HFF-Myc (cell line): ENCODE measurements at regions not wholly inside any gene's neighbourhood (a gene's known extent, or its start where the extent isn't known, plus 50 kb on each side); places are given as distances from the start of the nearest gene placed in this dataset.

Experiments
- DNase-seq: peaks from one replicate; pipeline ENCODE4 v3.0.0-alpha.2; 2011; ENCODE audit warnings: low read depth; ENCODE audit errors: extremely low read depth
- H3K4me3 ChIP-seq: replicated peaks from 2 replicates; pipeline ENCODE4 v1.5.1; 2011; ENCODE audit warnings: low read depth, mild to moderate bottlenecking, control low read depth, low read length
- TF ChIP-seq, protein P1 (sequence below): IDR thresholded peaks from 2 replicates; pipeline ENCODE4 v1.5.1; 2012; ENCODE audit warnings: mild to moderate bottlenecking, low read depth, low read length, control low read depth; ENCODE audit errors: missing control alignments

DNA sequence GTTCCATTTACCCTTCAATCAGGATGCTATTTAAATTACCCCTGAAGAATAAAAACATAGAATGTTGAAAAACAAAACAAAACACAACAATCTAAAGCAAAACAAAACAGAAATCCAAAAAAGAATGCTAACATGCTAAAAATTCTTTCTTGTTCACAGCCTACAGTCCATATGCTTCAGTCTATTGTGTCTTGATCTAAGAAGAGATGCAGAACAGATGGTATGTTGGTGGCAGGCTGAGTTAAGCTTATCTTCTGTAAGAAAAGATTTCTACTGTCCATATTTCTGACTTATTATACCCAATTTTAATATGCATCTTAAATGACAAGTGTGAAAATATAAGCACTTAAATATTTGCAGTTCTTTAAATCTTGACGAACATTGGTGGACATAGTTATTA, 356.1 kb upstream of the SLITRK1 start:
- DNase-seq, result no peak
- TF ChIP-seq, protein P1, sequence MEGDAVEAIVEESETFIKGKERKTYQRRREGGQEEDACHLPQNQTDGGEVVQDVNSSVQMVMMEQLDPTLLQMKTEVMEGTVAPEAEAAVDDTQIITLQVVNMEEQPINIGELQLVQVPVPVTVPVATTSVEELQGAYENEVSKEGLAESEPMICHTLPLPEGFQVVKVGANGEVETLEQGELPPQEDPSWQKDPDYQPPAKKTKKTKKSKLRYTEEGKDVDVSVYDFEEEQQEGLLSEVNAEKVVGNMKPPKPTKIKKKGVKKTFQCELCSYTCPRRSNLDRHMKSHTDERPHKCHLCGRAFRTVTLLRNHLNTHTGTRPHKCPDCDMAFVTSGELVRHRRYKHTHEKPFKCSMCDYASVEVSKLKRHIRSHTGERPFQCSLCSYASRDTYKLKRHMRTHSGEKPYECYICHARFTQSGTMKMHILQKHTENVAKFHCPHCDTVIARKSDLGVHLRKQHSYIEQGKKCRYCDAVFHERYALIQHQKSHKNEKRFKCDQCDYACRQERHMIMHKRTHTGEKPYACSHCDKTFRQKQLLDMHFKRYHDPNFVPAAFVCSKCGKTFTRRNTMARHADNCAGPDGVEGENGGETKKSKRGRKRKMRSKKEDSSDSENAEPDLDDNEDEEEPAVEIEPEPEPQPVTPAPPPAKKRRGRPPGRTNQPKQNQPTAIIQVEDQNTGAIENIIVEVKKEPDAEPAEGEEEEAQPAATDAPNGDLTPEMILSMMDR, result no peak
- no peak overlapping the region for H3K4me3 ChIP-seq

DNA sequence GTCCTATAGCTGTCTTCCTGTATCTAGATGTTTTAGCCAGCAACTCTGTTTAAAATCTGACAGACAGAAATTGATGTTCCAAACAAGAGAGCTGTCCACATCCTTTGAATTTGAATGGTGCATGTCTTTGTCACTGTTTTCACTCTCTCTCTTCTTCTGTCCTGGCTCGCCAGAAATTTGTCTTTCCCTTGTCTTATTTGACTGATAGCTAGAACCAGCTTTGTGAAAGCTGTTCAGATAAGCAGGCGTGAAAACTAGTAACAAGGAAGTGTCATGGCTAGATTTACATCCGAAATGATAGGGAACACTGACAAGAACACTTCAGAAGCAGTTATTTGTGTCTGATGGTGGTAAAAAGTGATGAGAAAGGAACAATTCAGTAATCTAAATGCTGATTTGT, 354.9 kb upstream of the SLITRK1 start:
- TF ChIP-seq, protein P1, result no peak
- no peak for DNase-seq
- no peak overlapping the region for H3K4me3 ChIP-seq

DNA sequence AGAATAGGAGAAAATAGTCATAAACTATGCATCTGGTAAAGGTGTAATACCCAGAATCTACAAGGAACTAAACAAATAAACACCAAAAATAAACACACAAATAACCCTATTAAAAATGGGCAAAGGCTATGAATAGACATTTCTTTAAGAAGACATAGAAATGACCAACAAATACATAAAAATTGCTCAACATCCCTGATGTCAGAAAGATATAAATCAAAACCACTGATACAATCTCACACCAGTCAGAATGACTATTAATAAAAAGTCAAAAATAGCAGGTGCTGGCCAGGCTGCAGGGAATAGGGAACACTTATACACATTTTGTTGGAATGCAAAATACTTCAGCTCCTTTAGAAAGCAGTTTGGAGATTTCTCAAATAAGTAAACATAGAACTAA, 352.1 kb upstream of the SLITRK1 start:
- no peak overlapping the region for H3K4me3 ChIP-seq
- no peak for DNase-seq
- TF ChIP-seq, protein P1, result no peak

DNA sequence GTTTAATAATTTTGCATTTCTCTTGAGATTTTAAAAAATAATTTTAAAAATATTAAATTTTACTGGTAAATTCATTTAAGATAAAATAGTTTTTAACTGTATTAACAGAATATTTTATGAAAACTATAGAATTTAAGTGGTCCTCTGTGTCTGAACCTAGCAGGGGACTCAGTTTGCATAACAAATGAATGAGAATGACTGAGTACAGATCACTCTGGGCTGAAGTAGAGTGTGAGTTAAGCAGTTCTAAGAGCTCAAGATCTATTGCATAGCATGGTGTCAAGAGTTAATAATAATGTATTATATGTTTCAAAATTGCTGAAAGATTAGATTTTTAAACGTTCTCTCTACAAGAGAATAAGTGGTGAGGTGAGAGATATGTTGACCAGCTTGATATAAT, 348.3 kb upstream of the SLITRK1 start:
- TF ChIP-seq, protein P1, result no peak
- H3K4me3 ChIP-seq, result no peak overlapping the region
- no peak for DNase-seq

DNA sequence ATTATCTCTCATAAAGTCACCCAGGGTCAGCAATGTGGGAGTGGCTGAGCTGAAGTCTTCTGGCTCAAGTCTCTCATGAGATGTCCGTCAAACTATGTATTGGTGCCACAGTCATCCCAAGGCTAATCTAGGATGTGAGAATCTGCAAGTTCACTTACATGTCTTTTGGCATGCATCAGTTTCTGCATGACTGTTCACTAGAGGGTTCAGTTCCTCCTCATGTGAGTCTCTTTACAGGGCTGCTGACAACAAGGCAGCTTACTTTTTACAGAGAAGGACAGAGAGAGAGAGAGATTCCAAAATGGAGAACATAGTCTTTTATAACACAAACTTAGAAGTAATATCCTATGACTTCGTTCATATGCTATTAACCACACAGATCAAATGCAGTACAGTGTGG, 328.8 kb upstream of the SLITRK1 start:
- DNase-seq, result no peak
- no peak overlapping the region for H3K4me3 ChIP-seq
- TF ChIP-seq, protein P1, result no peak

DNA sequence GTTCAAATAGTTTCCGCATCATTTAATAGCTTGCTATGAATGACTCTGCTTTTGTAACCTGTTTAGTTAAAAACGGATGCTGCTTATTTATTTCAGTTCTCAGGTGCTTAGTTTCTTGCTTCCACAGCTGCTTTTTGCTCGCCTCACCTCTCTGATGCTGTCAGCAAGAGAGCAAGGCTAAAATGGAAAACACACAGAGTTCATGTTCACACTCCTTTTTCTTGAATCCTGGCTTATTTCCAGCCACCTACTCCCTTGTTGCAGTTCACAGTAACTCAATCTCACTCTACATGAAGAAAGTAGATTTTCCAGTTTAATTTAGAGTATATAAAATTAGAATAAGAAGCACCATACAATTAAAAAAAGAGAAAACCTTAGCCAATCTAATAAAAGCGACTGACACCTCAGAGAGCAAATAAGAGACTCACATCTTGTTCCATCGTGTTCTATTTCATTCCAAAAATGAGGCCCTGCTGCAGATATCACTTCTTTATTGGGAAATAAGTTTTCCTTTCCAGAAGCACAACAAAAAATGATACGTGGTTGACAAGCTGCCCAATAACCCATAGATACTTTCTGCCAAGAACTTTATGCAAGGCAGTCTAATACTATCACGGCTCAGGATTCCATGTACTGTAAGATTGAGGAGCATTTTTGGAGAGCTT, 326.1 kb upstream of the SLITRK1 start:
- DNase-seq, result no peak
- TF ChIP-seq, protein P1, result no peak
- H3K4me3 ChIP-seq, result no peak overlapping the region

DNA sequence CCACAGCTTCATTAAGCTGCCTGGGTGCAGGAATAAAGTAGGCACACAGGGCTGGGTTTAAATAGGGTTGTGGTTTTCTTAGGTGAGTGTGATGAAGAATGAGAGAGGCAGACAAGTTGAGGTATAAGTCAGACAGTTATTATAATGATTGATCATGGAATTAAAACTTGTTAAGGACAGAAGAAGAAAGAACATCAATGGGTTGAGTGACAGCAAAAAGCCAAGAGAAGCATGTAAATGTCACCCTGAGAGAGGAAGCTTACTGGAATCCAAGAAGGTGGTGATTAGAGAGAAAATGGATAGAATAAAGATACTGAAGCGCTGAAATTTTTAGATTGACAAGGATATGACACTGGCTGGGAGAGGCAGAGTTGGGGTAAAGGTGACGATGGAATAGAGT, 325.2 kb upstream of the SLITRK1 start:
- H3K4me3 ChIP-seq, result no peak overlapping the region
- TF ChIP-seq, protein P1, result no peak
- no peak for DNase-seq
